K562 (cell line): ENCODE measurements at regions not wholly inside any gene's neighbourhood (a gene's known extent, or its start where the extent isn't known, plus 50 kb on each side); places are given as distances from the start of the nearest gene placed in this dataset.

Experiments
- ATAC-seq: fragments of 200-7000 bp; cut with Tn5 transposase; 3 replicates; pipeline ENCODE4 v1.9.1; 2020; ENCODE audit warnings: moderate library complexity
- BruUV-seq: library from RNA; stranded (reverse); fragments of 400-500 nt; replicated peaks from 2 replicates; lab custom pipeline; 2021; lab: Mats Ljungman, UMichigan
- CTCF ChIA-PET: fragments of 300-600 bp; formaldehyde crosslinking; extraction: SDS; loops from one replicate; lab custom pipeline; 2021; ENCODE audit warnings: low intra/inter-chr PET ratio; lab: Yijun Ruan, JAX
- POLR2A ChIA-PET: fragments of 300-600, 350-650 bp; sonication (Branson Sonifier 250); formaldehyde crosslinking; extraction: SDS; loops from one replicate; lab custom pipeline; 2021; ENCODE audit warnings: antibody characterized with exemption, inconsistent platforms; lab: Yijun Ruan, JAX
- DNase-seq, 4 experiments: peaks; one replicate each; pipeline versions ENCODE4 v3.0.0 to v3.0.0-alpha.2; 2011 to 2018; ENCODE audit warnings: low spot score in 3 of 4, mixed read lengths in 3 of 4; ENCODE audit errors: extremely low read depth in 1 of 4
- FAIRE-seq: peaks from 2 replicates; lab custom pipeline; 2011; peaks lifted over from hg19 to GRCh38; lab: Jason Lieb, UNC
- H2AFZ ChIP-seq: 2 replicates; pipeline ENCODE4 v1.6.0; 2011; ENCODE audit warnings: low read depth, low read length, control low read depth, inconsistent platforms
- H3K27ac ChIP-seq: fragments of 200-600 bp; 3 replicates; pipeline ENCODE4 v1.8.0; 2011; ENCODE audit warnings: low read depth, mild to moderate bottlenecking, control low read depth, inconsistent platforms, low read length, moderate library complexity, mixed read lengths; ENCODE audit errors: extremely low read depth
- H3K27me3 ChIP-seq, 2 experiments: fragments of 300-600 bp in 1 of 2; 2 replicates in 1 of 2; 3 replicates in 1 of 2; pipeline versions ENCODE4 v1.6.0 to v1.8.0; 2011; ENCODE audit warnings: inconsistent platforms in 2 of 2, low read length in 2 of 2, mild to moderate bottlenecking in 1 of 2, mixed read lengths in 1 of 2, moderate library complexity in 1 of 2; ENCODE audit not compliant: control insufficient read depth in 2 of 2, insufficient read depth in 2 of 2
- H3K36me3 ChIP-seq: fragments of 300-600 bp; 3 replicates; pipeline ENCODE4 v1.8.0; 2011; ENCODE audit warnings: mild to moderate bottlenecking, low read length, inconsistent platforms; ENCODE audit not compliant: control insufficient read depth, insufficient read depth
- H3K4me1 ChIP-seq, 2 experiments: fragments of 200-600 bp in 1 of 2; replicated peaks in 1 of 2; 2 replicates in 1 of 2; 3 replicates in 1 of 2; pipeline versions ENCODE4 v1.5.1 to v1.8.0; 2011; ENCODE audit warnings: inconsistent platforms in 2 of 2, low read length in 2 of 2, mild to moderate bottlenecking in 1 of 2, mixed read lengths in 1 of 2, moderate library complexity in 1 of 2; ENCODE audit not compliant: control insufficient read depth in 2 of 2, insufficient read depth in 2 of 2
- H3K4me2 ChIP-seq: 2 replicates; pipeline ENCODE4 v1.6.1; 2011; ENCODE audit warnings: low read length, control low read depth, inconsistent platforms, mixed read lengths; ENCODE audit not compliant: insufficient read depth
- H3K4me3 ChIP-seq: fragments of 200-600 bp; sonication (generic), shearing (Covaris generic); 2 replicates; pipeline ENCODE4 v1.5.1; 2016; ENCODE audit warnings: control low read depth, inconsistent platforms
- H3K79me2 ChIP-seq: fragments of 200-600 bp; 3 replicates; pipeline ENCODE4 v1.8.0; 2011; ENCODE audit warnings: low read length, inconsistent platforms; ENCODE audit not compliant: control insufficient read depth, insufficient read depth
- H3K9ac ChIP-seq, 2 experiments: 2 replicates each; pipeline versions ENCODE4 v1.6.0 to v1.6.1; 2011; ENCODE audit warnings: low read depth in 2 of 2, low read length in 2 of 2, control low read depth in 1 of 2, inconsistent platforms in 1 of 2, mild to moderate bottlenecking in 1 of 2, mixed read lengths in 1 of 2; ENCODE audit not compliant: insufficient read depth in 1 of 2
- H3K9me1 ChIP-seq: one replicate; pipeline ENCODE4 v1.6.0; 2011; ENCODE audit warnings: inconsistent platforms, mild to moderate bottlenecking, low read length, moderate library complexity; ENCODE audit not compliant: control insufficient read depth, insufficient read depth
- H3K9me3 ChIP-seq: replicated peaks from 2 replicates; pipeline ENCODE4 v1.5.1; 2011; ENCODE audit warnings: low read depth, low read length, inconsistent platforms; ENCODE audit not compliant: control insufficient read depth, insufficient read depth
- H4K20me1 ChIP-seq: replicated peaks from 2 replicates; pipeline ENCODE4 v1.6.1; 2011; ENCODE audit warnings: low read length, inconsistent platforms, mixed read lengths; ENCODE audit not compliant: control insufficient read depth, insufficient read depth
- CREB1 ChIP-seq, 2 experiments: sonication (generic) in 1 of 2; formaldehyde crosslinking in 1 of 2; IDR thresholded peaks; 2 replicates each; pipeline versions ENCODE4 v1.6.1 to v1.8.0; 2012 to 2022; ENCODE audit warnings: inconsistent platforms in 1 of 2, mild to moderate bottlenecking in 1 of 2, missing genetic modification reagents in 1 of 2, moderate library complexity in 1 of 2
- GABPA ChIP-seq: fragments of 200-800 bp; sonication (Bioruptor generic); conservative IDR thresholded peaks from 2 replicates; pipeline ENCODE4 v1.6.1; 2016; ENCODE audit warnings: low read depth, missing genetic modification characterization, missing compliant biosample characterization
- KDM2B ChIP-seq: fragments of 250-450 bp; sonication (Bioruptor Pico); IDR thresholded peaks from 2 replicates; pipeline ENCODE4 v1.8.0; 2021; ENCODE audit warnings: mild to moderate bottlenecking, moderate library complexity
- MEIS2 ChIP-seq: fragments of 450-650 bp; IDR thresholded peaks from 2 replicates; pipeline ENCODE4 v1.6.1; 2014; ENCODE audit warnings: mild to moderate bottlenecking; ENCODE audit not compliant: partially characterized antibody
- PKNOX1 ChIP-seq: fragments of 450-650 bp; IDR thresholded peaks from 2 replicates; pipeline ENCODE4 v1.6.1; 2016
- PURB ChIP-seq: sonication (generic); formaldehyde crosslinking; IDR thresholded peaks from 2 replicates; pipeline ENCODE4 v1.9.0; 2021; ENCODE audit warnings: low read depth, mild to moderate bottlenecking, missing genetic modification reagents
- SIN3B ChIP-seq: fragments of 450-650 bp; IDR thresholded peaks from 2 replicates; pipeline ENCODE4 v1.6.1; 2017; ENCODE audit warnings: low read depth, mild to moderate bottlenecking, moderate library complexity
- ZNF24 ChIP-seq: fragments of 450-650 bp; IDR thresholded peaks from 2 replicates; pipeline ENCODE4 v1.6.1; 2016
- WGBS: fragments of 100-300 bp; shearing (Covaris generic); methylation state at CpG from one replicate; pipeline ENCODE4 v1.1.6; 2016; ENCODE audit warnings: low coverage, mixed read lengths; ENCODE audit not compliant: insufficient coverage; ENCODE audit errors: missing lambda C conversion rate; 5-methylcytosine and 5-hydroxymethylcytosine counted together
- in situ Hi-C: fragments of 300-500 bp; cut with MboI; formaldehyde crosslinking; loops from 4 replicates; pipeline ENCODE4 v1.15.0; 2018; ENCODE audit warnings: inconsistent platforms, mixed read lengths
- intact Hi-C: fragments of 100-400 bp; cut with micrococcal nuclease; formaldehyde crosslinking; loops from 2 replicates; pipeline ENCODE4 v1.14.2; 2022
- TF ChIP-seq, protein P1 (sequence below): fragments of 450-650 bp; formaldehyde crosslinking; IDR thresholded peaks from 2 replicates; pipeline ENCODE4 v1.4.0; 2022; ENCODE audit warnings: mild to moderate bottlenecking, moderate library complexity

- TF ChIP-seq, protein P1, sequence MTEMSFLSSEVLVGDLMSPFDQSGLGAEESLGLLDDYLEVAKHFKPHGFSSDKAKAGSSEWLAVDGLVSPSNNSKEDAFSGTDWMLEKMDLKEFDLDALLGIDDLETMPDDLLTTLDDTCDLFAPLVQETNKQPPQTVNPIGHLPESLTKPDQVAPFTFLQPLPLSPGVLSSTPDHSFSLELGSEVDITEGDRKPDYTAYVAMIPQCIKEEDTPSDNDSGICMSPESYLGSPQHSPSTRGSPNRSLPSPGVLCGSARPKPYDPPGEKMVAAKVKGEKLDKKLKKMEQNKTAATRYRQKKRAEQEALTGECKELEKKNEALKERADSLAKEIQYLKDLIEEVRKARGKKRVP (CRISPR knock-in tag): no peak
- TF ChIP-seq PURB (CRISPR knock-in tag): no peak
Observed at GRCh38 chr10:43817368-43817767, 168.7 kb upstream of the ZNF32 start (continued).

GRCh38 chr10:43816351-43817321, 168.0 kb upstream of the ZNF32 start:
- no peak for DNase-seq
- Histone ChIP-seq H3K27me3 (peaks cover 0 to 22% of the 10 kb centered on the region in 2 experiments; a peak in 3 of 5 replicates), H3K36me3 (no peaks in the 10 kb centered on the region), H3K9me1 (no peaks in the 10 kb centered on the region), H3K9me3 (no peaks in the 10 kb centered on the region), H2AFZ (no peak overlapping the region), H4K20me1 (no peaks in the 10 kb centered on the region), H3K4me1 (no peaks in the 10 kb centered on the region), H3K9ac (no peak overlapping the region), H3K4me2 (no peak overlapping the region), H3K79me2 (no peaks in the 10 kb centered on the region), H3K27ac (no peak overlapping the region), H3K4me3 (no peak overlapping the region)
- ATAC-seq: no peak; the same call in 2 of the 3 replicates
- TF ChIP-seq SIN3B (no peak), MEIS2 (peak; percentile 25), GABPA (tag) (peak; percentile 47), KDM2B (no peak), ZNF24 (no peak), PKNOX1 (no peak), CREB1 (IDR thresholded peaks at IDR 0.05) (no peak), CREB1 (CRISPR knock-in tag; IDR thresholded peaks at IDR 0.05) (no peak)
- WGBS: under 1% methylated on average over 10 of the region's 10 CpGs
- no peak for FAIRE-seq
- CTCF ChIA-PET: no interaction called here
- BruUV-seq: no TSS peak
- POLR2A ChIA-PET: no interaction called here
- intact Hi-C loops: no loop called here
- in situ Hi-C loops: no loop called here
